A549 (cell line): ENCODE measurements at regions not wholly inside any gene's neighbourhood (a gene's known extent, or its start where the extent isn't known, plus 50 kb on each side); places are given as distances from the start of the nearest gene placed in this dataset.

Experiments used
- ATAC-seq, 2 experiments: fragments of 200-7000 bp in 1 of 2; fragments of >200 bp in 1 of 2; cut with Nextera tagmentation in 1 of 2; cut with Tn5 transposase in 1 of 2; 3 replicates each; pipeline versions ENCODE4 v1.8.0 to v1.9.1; 2018 to 2020; ENCODE audit warnings: mild to moderate bottlenecking in 1 of 2, moderate library complexity in 1 of 2
- CTCF ChIA-PET: fragments of 300-600 bp; sonication (Branson Sonifier 250); formaldehyde crosslinking; extraction: SDS; loops from one replicate; lab custom pipeline; 2021; ENCODE audit warnings: antibody characterized with exemption, inconsistent platforms; lab: Yijun Ruan, JAX
- POLR2A ChIA-PET: fragments of 350-600 bp; formaldehyde crosslinking; extraction: SDS; loops from one replicate; lab custom pipeline; 2021; ENCODE audit warnings: antibody characterized with exemption, inconsistent platforms; lab: Yijun Ruan, JAX
- DNase-seq, 2 experiments: peaks; one replicate each; pipeline versions ENCODE4 v3.0.0 to v3.0.0-alpha.2; 2011 to 2016; ENCODE audit warnings: low read depth in 1 of 2, low spot score in 1 of 2
- FAIRE-seq: peaks from 2 replicates; lab custom pipeline; 2011; peaks lifted over from hg19 to GRCh38; lab: Jason Lieb, UNC
- H3K27ac ChIP-seq, 2 experiments: fragments of >200 bp; sonication (Bioruptor Twin); formaldehyde crosslinking; 3 replicates each; pipeline ENCODE4 v1.5.1; 2016 to 2017
- H3K4me1 ChIP-seq: fragments of >200 bp; sonication (Bioruptor Twin); formaldehyde crosslinking; 3 replicates; pipeline ENCODE4 v1.6.1; 2016
- H3K4me2 ChIP-seq: fragments of >200 bp; sonication (Bioruptor Twin); formaldehyde crosslinking; 3 replicates; pipeline ENCODE4 v1.6.1; 2016
- H3K4me3 ChIP-seq: fragments of >200 bp; sonication (Bioruptor Twin); formaldehyde crosslinking; 3 replicates; pipeline ENCODE4 v1.5.1; 2016
- H3K9me3 ChIP-seq: fragments of >200 bp; sonication (Bioruptor Twin); formaldehyde crosslinking; 3 replicates; pipeline ENCODE4 v1.6.1; 2016
- CBX8 ChIP-seq: fragments of 200-600 bp; sonication (generic); IDR thresholded peaks from 2 replicates; pipeline ENCODE4 v1.6.1; 2016
- CTCF ChIP-seq: fragments of >200 bp; sonication (Bioruptor Twin); formaldehyde crosslinking; IDR thresholded peaks from 3 replicates; pipeline ENCODE4 v1.5.1; 2016
- ELK1 ChIP-seq: fragments of 150-350 bp; IDR thresholded peaks from 2 replicates; pipeline ENCODE4 v1.6.1; 2014; ENCODE audit warnings: low read depth, mild to moderate bottlenecking, low read length
- EP300 ChIP-seq, 2 experiments: fragments of >200 bp; sonication (Bioruptor Twin); formaldehyde crosslinking; IDR thresholded peaks; 2 replicates in 1 of 2; 3 replicates in 1 of 2; pipeline ENCODE4 v1.6.1; 2016 to 2017
- ESRRA ChIP-seq: fragments of 150-350 bp; IDR thresholded peaks from 2 replicates; pipeline ENCODE4 v1.6.1; 2014; ENCODE audit warnings: mild to moderate bottlenecking, low read length, borderline replicate concordance
- FOSB ChIP-seq: fragments of 250-450 bp; sonication (Bioruptor Pico); IDR thresholded peaks from 2 replicates; pipeline ENCODE4 v1.5.0; 2020; ENCODE audit warnings: mild to moderate bottlenecking, moderate library complexity
- HES2 ChIP-seq: fragments of >200 bp; sonication (Bioruptor Twin); formaldehyde crosslinking; IDR thresholded peaks from 2 replicates; pipeline ENCODE4 v1.6.1; 2016
- HEYL ChIP-seq: fragments of 250-450 bp; sonication (Bioruptor Pico); IDR thresholded peaks from 2 replicates; pipeline ENCODE4 v1.8.0; 2021; ENCODE audit warnings: mild to moderate bottlenecking, moderate library complexity
- HMGXB4 ChIP-seq: fragments of 250-450 bp; sonication (Bioruptor Pico); IDR thresholded peaks from 2 replicates; pipeline ENCODE4 v1.5.0; 2021; ENCODE audit warnings: mild to moderate bottlenecking, moderate library complexity, borderline replicate concordance
- KDM1A ChIP-seq: fragments of 200-600 bp; sonication (generic); IDR thresholded peaks from 2 replicates; pipeline ENCODE4 v1.6.1; 2016; ENCODE audit warnings: low read depth, mild to moderate bottlenecking
- MAFK ChIP-seq: fragments of 450-650 bp; IDR thresholded peaks from 2 replicates; pipeline ENCODE4 v1.6.1; 2014; ENCODE audit not compliant: partially characterized antibody
- NFE2L2 ChIP-seq: fragments of 150-350 bp; conservative IDR thresholded peaks from 2 replicates; pipeline ENCODE4 v1.6.1; 2014; ENCODE audit warnings: low read length
- NR3C1 ChIP-seq: fragments of >200 bp; sonication (Bioruptor Twin); formaldehyde crosslinking; IDR thresholded peaks from 3 replicates; pipeline ENCODE4 v1.6.1; 2017
- PHF8 ChIP-seq: fragments of 200-600 bp; sonication (generic); IDR thresholded peaks from 2 replicates; pipeline ENCODE4 v1.6.1; 2016; ENCODE audit warnings: low read depth, mild to moderate bottlenecking, antibody characterized with exemption, moderate library complexity, borderline replicate concordance
- RAD21 ChIP-seq, 2 experiments: fragments of >200 bp in 1 of 2; sonication (Bioruptor Twin) in 1 of 2; formaldehyde crosslinking in 1 of 2; IDR thresholded peaks in 1 of 2; conservative IDR thresholded peaks in 1 of 2; 2 replicates in 1 of 2; 3 replicates in 1 of 2; pipeline ENCODE4 v1.6.1; 2012 to 2018; ENCODE audit warnings: inconsistent platforms in 1 of 2
- RARB ChIP-seq: fragments of 250-450 bp; sonication (Bioruptor Pico); IDR thresholded peaks from 2 replicates; pipeline ENCODE4 v1.8.0; 2021; ENCODE audit warnings: mild to moderate bottlenecking, moderate library complexity
- RCOR1 ChIP-seq: fragments of 150-350 bp; IDR thresholded peaks from 2 replicates; pipeline ENCODE4 v1.6.1; 2014; ENCODE audit warnings: antibody characterized with exemption, low read length, low read depth
- RNF2 ChIP-seq: fragments of 200-600 bp; sonication (generic); IDR thresholded peaks from 2 replicates; pipeline ENCODE4 v1.6.1; 2016; ENCODE audit warnings: low read depth, mild to moderate bottlenecking, antibody characterized with exemption, moderate library complexity, borderline replicate concordance
- SREBF2 ChIP-seq: fragments of 450-650 bp; IDR thresholded peaks from 2 replicates; pipeline ENCODE4 v1.6.1; 2014; ENCODE audit warnings: mild to moderate bottlenecking, moderate library complexity
- USF2 ChIP-seq: fragments of 450-650 bp; IDR thresholded peaks from 2 replicates; pipeline ENCODE4 v1.6.1; 2014; ENCODE audit warnings: antibody characterized with exemption
- ZFP36 ChIP-seq: fragments of 450-650 bp; IDR thresholded peaks from 2 replicates; pipeline ENCODE4 v1.6.1; 2014; ENCODE audit warnings: borderline replicate concordance; ENCODE audit not compliant: partially characterized antibody
- ZNF302 ChIP-seq: fragments of 250-450 bp; sonication (Bioruptor Pico); IDR thresholded peaks from 2 replicates; pipeline ENCODE4 v1.9.0; 2021; ENCODE audit warnings: inconsistent platforms, mild to moderate bottlenecking, moderate library complexity
- ZSCAN20 ChIP-seq: fragments of 250-450 bp; sonication (Bioruptor Pico); IDR thresholded peaks from 2 replicates; pipeline ENCODE4 v1.8.0; 2022; ENCODE audit warnings: mild to moderate bottlenecking, moderate library complexity
- WGBS: methylation state at CpG from one replicate; pipeline ENCODE4 v1.1.6; 2017; ENCODE audit errors: missing lambda C conversion rate; 5-methylcytosine and 5-hydroxymethylcytosine counted together

- Histone ChIP-seq H3K4me1 (no peaks in the 10 kb centered on the region), H3K4me2 (no peak overlapping the region), H3K4me3 (no peak overlapping the region), H3K27ac (no peak overlapping the region), H3K9me3 (no peaks in the 10 kb centered on the region)
- ChIA-PET CTCF (no interaction called here), POLR2A (no interaction called here)
- TF ChIP-seq RARB (CRISPR knock-in tag) (no peak), ESRRA (no peak), ZFP36 (no peak), RCOR1 (no peak), KDM1A (no peak), FOSB (no peak), HEYL (CRISPR knock-in tag) (no peak)
- ATAC-seq (no peak), DNase-seq (no peak), FAIRE-seq (no peak)
These were observed 822.6 kb downstream of the TBC1D32 start for GRCh38 chr6:120511712-120512111.

- ATAC-seq = no peak
- WGBS = 49% methylated on average over 6 of the region's 6 CpGs
These were observed 835.6 kb downstream of the TBC1D32 start for GRCh38 chr6:120498711-120499110.

GRCh38 chr6:120496661-120497060 is 837.6 kb downstream of the TBC1D32 start:
- ChIA-PET POLR2A (no interaction called here), CTCF (no interaction called here)
- 0% methylated on average over 1 of the region's 1 CpG for WGBS
- FAIRE-seq = no peak
- Histone ChIP-seq H3K4me1 (no peaks in the 10 kb centered on the region), H3K9me3 (no peaks in the 10 kb centered on the region), H3K4me3 (no peak overlapping the region), H3K27ac (no peak overlapping the region), H3K4me2 (no peak overlapping the region)
- no peak for DNase-seq
- TF ChIP-seq NFE2L2 (no peak), FOSB (no peak), SREBF2 (no peak), CTCF (no peak), RAD21 (conservative IDR thresholded peaks at IDR 0.05 in 1 of 2, IDR thresholded peaks at IDR 0.05 in 1 of 2) (no peak)
- no peak for ATAC-seq

More at GRCh38 chr6:120498711-120499110, 835.6 kb downstream of the TBC1D32 start:
- FAIRE-seq = no peak
- POLR2A ChIA-PET = no interaction called here
- TF ChIP-seq PHF8 = no peak
- TF ChIP-seq ZSCAN20 = no peak
- TF ChIP-seq, all 56 proteins: peak for 0
- H3K9me3 ChIP-seq = no peaks in the 10 kb centered on the region
- CTCF ChIA-PET = no interaction called here
- no peak overlapping the region for H3K4me3 ChIP-seq
- H3K4me2 ChIP-seq = no peak overlapping the region
- DNase-seq = no peak
- H3K4me1 ChIP-seq = no peaks in the 10 kb centered on the region
- H3K27ac ChIP-seq = no peak overlapping the region

- no peak overlapping the region for H3K4me2 ChIP-seq
- H3K27ac ChIP-seq = no peak overlapping the region
- H3K9me3 ChIP-seq = no peaks in the 10 kb centered on the region
- ChIA-PET POLR2A (no interaction called here), CTCF (no interaction called here)
- TF ChIP-seq NR3C1 = no peak
- TF ChIP-seq ELK1 = no peak
- H3K4me1 ChIP-seq = no peaks in the 10 kb centered on the region
- H3K4me3 ChIP-seq = no peak overlapping the region
- DNase-seq (no peak), ATAC-seq (no peak), FAIRE-seq (no peak)
These were observed 840.8 kb downstream of the TBC1D32 start for GRCh38 chr6:120493505-120493904.

GRCh38 chr6:120489941-120490340 is 844.3 kb downstream of the TBC1D32 start:
- no peak for ATAC-seq
- no peaks in the 10 kb centered on the region for H3K4me1 ChIP-seq
- ChIA-PET CTCF (no interaction called here), POLR2A (no interaction called here)
- H3K9me3 ChIP-seq = no peaks in the 10 kb centered on the region
- no peak for DNase-seq
- FAIRE-seq = no peak
- H3K4me2 ChIP-seq = no peak overlapping the region
- no peak overlapping the region for H3K27ac ChIP-seq
- H3K4me3 ChIP-seq = no peak overlapping the region
- WGBS = 2% methylated on average over 2 of the region's 2 CpGs
- TF ChIP-seq HES2 = no peak
- no peak for TF ChIP-seq RNF2
- TF ChIP-seq HMGXB4 (CRISPR knock-in tag) = no peak
- TF ChIP-seq ZNF302 = no peak
- no peak for TF ChIP-seq NR3C1
- TF ChIP-seq ESRRA = no peak
- no peak for TF ChIP-seq USF2
- no peak for TF ChIP-seq NFE2L2
- no peak for TF ChIP-seq RAD21 (conservative IDR thresholded peaks at IDR 0.05 in 1 of 2, IDR thresholded peaks at IDR 0.05 in 1 of 2)
- TF ChIP-seq CBX8 = no peak
- TF ChIP-seq PHF8 = no peak
- TF ChIP-seq EP300 (IDR thresholded peaks at IDR 0.05) = no peak
- no peak for TF ChIP-seq MAFK
